ENCODE measurements at regions not wholly inside any gene's neighbourhood (a gene's known extent, or its start where the extent isn't known, plus 50 kb on each side); places are given as distances from the start of the nearest gene placed in this dataset.
"Not testable (repeated sequence)": the region's sequence is repeated elsewhere in the genome, so short reads cannot be mapped to it uniquely, and the experiment has no call there.

GRCh38 chr3:76527773-76528172, 512.1 kb upstream of the ROBO2 start:
- TF ChIP-seq CTCF (IDR thresholded peaks at IDR 0.05), result no peak
- Mint-ChIP-seq H3K4me1 (ENCODE audit: unreplicated experiment) (peaks cover 2% of the 10 kb centered on the region), H3K27me3 (ENCODE audit: unreplicated experiment) (no peaks in the 10 kb centered on the region), H3K36me3 (ENCODE audit: unreplicated experiment) (no peaks in the 10 kb centered on the region), H3K9me3 (ENCODE audit: unreplicated experiment) (no peaks in the 10 kb centered on the region), H3K27ac (ENCODE audit: unreplicated experiment) (no peak overlapping the region), H3K4me3 (ENCODE audit: unreplicated experiment) (no peak overlapping the region)
- DNase-seq (ENCODE audit: extremely low spot score, unreplicated experiment), result no peak

- H3K27ac Mint-ChIP-seq (ENCODE audit: unreplicated experiment), result no peak overlapping the region
- no peak for DNase-seq (ENCODE audit: extremely low spot score, unreplicated experiment)
- H3K27me3 Mint-ChIP-seq (ENCODE audit: unreplicated experiment), result no peaks in the 10 kb centered on the region
- H3K36me3 Mint-ChIP-seq (ENCODE audit: unreplicated experiment), result no peaks in the 10 kb centered on the region
- no peaks in the 10 kb centered on the region for H3K9me3 Mint-ChIP-seq (ENCODE audit: unreplicated experiment)
- H3K4me3 Mint-ChIP-seq (ENCODE audit: unreplicated experiment), result no peak overlapping the region
- TF ChIP-seq CTCF (IDR thresholded peaks at IDR 0.05), result no peak
- H3K4me1 Mint-ChIP-seq (ENCODE audit: unreplicated experiment), result no peaks in the 10 kb centered on the region
Observed at GRCh38 chr3:76532158-76532822, 507.6 kb upstream of the ROBO2 start.

- H3K4me1 Mint-ChIP-seq (ENCODE audit: unreplicated experiment); H3K9me3 Mint-ChIP-seq (ENCODE audit: unreplicated experiment); H3K36me3 Mint-ChIP-seq (ENCODE audit: unreplicated experiment); DNase-seq (ENCODE audit: extremely low spot score, unreplicated experiment); H3K27ac Mint-ChIP-seq (ENCODE audit: unreplicated experiment); H3K4me3 Mint-ChIP-seq (ENCODE audit: unreplicated experiment); H3K27me3 Mint-ChIP-seq (ENCODE audit: unreplicated experiment): not testable (repeated sequence)
Observed at GRCh38 chr3:76533710-76534109, 506.2 kb upstream of the ROBO2 start.

- not testable (repeated sequence) for H3K27me3 Mint-ChIP-seq (ENCODE audit: unreplicated experiment); H3K4me3 Mint-ChIP-seq (ENCODE audit: unreplicated experiment); DNase-seq (ENCODE audit: extremely low spot score, unreplicated experiment); H3K36me3 Mint-ChIP-seq (ENCODE audit: unreplicated experiment); H3K9me3 Mint-ChIP-seq (ENCODE audit: unreplicated experiment); H3K27ac Mint-ChIP-seq (ENCODE audit: unreplicated experiment); H3K4me1 Mint-ChIP-seq (ENCODE audit: unreplicated experiment)
Observed at GRCh38 chr3:76537857-76538256, 502.0 kb upstream of the ROBO2 start.

GRCh38 chr3:76547674-76548073, 492.2 kb upstream of the ROBO2 start:
- DNase-seq (ENCODE audit: extremely low spot score, unreplicated experiment), result no peak
- H3K4me1 Mint-ChIP-seq (ENCODE audit: unreplicated experiment), result no peaks in the 10 kb centered on the region
- no peaks in the 10 kb centered on the region for H3K27me3 Mint-ChIP-seq (ENCODE audit: unreplicated experiment)
- H3K9me3 Mint-ChIP-seq (ENCODE audit: unreplicated experiment), result no peaks in the 10 kb centered on the region
- no peaks in the 10 kb centered on the region for H3K36me3 Mint-ChIP-seq (ENCODE audit: unreplicated experiment)
- no peak overlapping the region for H3K4me3 Mint-ChIP-seq (ENCODE audit: unreplicated experiment)
- TF ChIP-seq CTCF (IDR thresholded peaks at IDR 0.05), result no peak
- no peak overlapping the region for H3K27ac Mint-ChIP-seq (ENCODE audit: unreplicated experiment)

- no peak for DNase-seq (ENCODE audit: extremely low spot score, unreplicated experiment)
- H3K4me1 Mint-ChIP-seq (ENCODE audit: unreplicated experiment), result peaks cover 10% of the 10 kb centered on the region
- no peak overlapping the region for H3K4me3 Mint-ChIP-seq (ENCODE audit: unreplicated experiment)
- no peak for TF ChIP-seq CTCF (IDR thresholded peaks at IDR 0.05)
- no peaks in the 10 kb centered on the region for H3K9me3 Mint-ChIP-seq (ENCODE audit: unreplicated experiment)
- H3K27ac Mint-ChIP-seq (ENCODE audit: unreplicated experiment), result no peak overlapping the region
- no peaks in the 10 kb centered on the region for H3K36me3 Mint-ChIP-seq (ENCODE audit: unreplicated experiment)
- H3K27me3 Mint-ChIP-seq (ENCODE audit: unreplicated experiment), result no peaks in the 10 kb centered on the region
Observed at GRCh38 chr3:76550522-76551201, 489.2 kb upstream of the ROBO2 start.

All from osteocyte (in vitro differentiated cells).